ENCODE measurements at regions not wholly inside any gene's neighbourhood (a gene's known extent, or its start where the extent isn't known, plus 50 kb on each side); places are given as distances from the start of the nearest gene placed in this dataset.
"Not testable (repeated sequence)": the region's sequence is repeated elsewhere in the genome, so short reads cannot be mapped to it uniquely, and the experiment has no call there.

- H3K27me3 ChIP-seq (ENCODE audit: control insufficient read depth, extremely low read depth, insufficient read depth, low read length) = peaks cover 12% of the 10 kb centered on the region
- FAIRE-seq; H2AFZ ChIP-seq (ENCODE audit: control insufficient read depth, low read length); H3K9me3 ChIP-seq (ENCODE audit: control insufficient read depth, low read depth, low read length); H3K4me1 ChIP-seq (ENCODE audit: control insufficient read depth, extremely low read depth, insufficient read depth, low read length); DNase-seq (ENCODE audit: low read depth, low spot score); dilution Hi-C loops (cut with MboI; ENCODE audit: extremely low pct_ligation_motif_present, low sequenced_read_pairs); H3K4me3 ChIP-seq (ENCODE audit: control insufficient read depth in 2 of 3, extremely low read depth in 1 of 3, insufficient read depth in 2 of 3, low read depth in 1 of 3, low read length in 3 of 3); H3K9ac ChIP-seq (ENCODE audit: control insufficient read depth, extremely low read depth, insufficient read depth, low read length); H4K20me1 ChIP-seq (ENCODE audit: control insufficient read depth, extremely low read depth, insufficient read depth, low read length); H3K9me1 ChIP-seq (ENCODE audit: control insufficient read depth, extremely low read depth, insufficient read depth, low read length); H3K79me2 ChIP-seq (ENCODE audit: control insufficient read depth, insufficient read depth, low read length); H3K27ac ChIP-seq (ENCODE audit: control insufficient read depth, insufficient read depth, low read length); H3K4me2 ChIP-seq (ENCODE audit: control insufficient read depth, extremely low read depth, insufficient read depth, low read depth, low read length); H3K36me3 ChIP-seq (ENCODE audit: control insufficient read depth in 2 of 2, extremely low read depth in 1 of 2, insufficient read depth in 2 of 2, low read length in 2 of 2): not testable (repeated sequence)
Observed at GRCh38 chr7:65505320-65505633, 131.6 kb downstream of the ZNF92 start.

GRCh38 chr7:65508581-65509367 lies 135.1 kb downstream of the ZNF92 start:
- H3K36me3 ChIP-seq (ENCODE audit: control insufficient read depth in 2 of 2, extremely low read depth in 1 of 2, insufficient read depth in 2 of 2, low read length in 2 of 2); FAIRE-seq; H3K9ac ChIP-seq (ENCODE audit: control insufficient read depth, extremely low read depth, insufficient read depth, low read length); H3K4me1 ChIP-seq (ENCODE audit: control insufficient read depth, extremely low read depth, insufficient read depth, low read length); dilution Hi-C loops (cut with MboI; ENCODE audit: extremely low pct_ligation_motif_present, low sequenced_read_pairs); H4K20me1 ChIP-seq (ENCODE audit: control insufficient read depth, extremely low read depth, insufficient read depth, low read length); H3K9me3 ChIP-seq (ENCODE audit: control insufficient read depth, low read depth, low read length); H3K9me1 ChIP-seq (ENCODE audit: control insufficient read depth, extremely low read depth, insufficient read depth, low read length); H2AFZ ChIP-seq (ENCODE audit: control insufficient read depth, low read length); DNase-seq (ENCODE audit: low read depth, low spot score); H3K79me2 ChIP-seq (ENCODE audit: control insufficient read depth, insufficient read depth, low read length); H3K27ac ChIP-seq (ENCODE audit: control insufficient read depth, insufficient read depth, low read length): not testable (repeated sequence)
- Histone ChIP-seq H3K4me3 (ENCODE audit: control insufficient read depth in 2 of 3, extremely low read depth in 1 of 3, insufficient read depth in 2 of 3, low read depth in 1 of 3, low read length in 3 of 3) (peak overlapping the region in 2 of 3 experiments; percentile 18 to 29), H3K4me2 (ENCODE audit: control insufficient read depth, extremely low read depth, insufficient read depth, low read depth, low read length) (peak overlapping the region; percentile 56), H3K27me3 (ENCODE audit: control insufficient read depth, extremely low read depth, insufficient read depth, low read length) (peaks cover 16% of the 10 kb centered on the region)

GRCh38 chr7:65509368-65510186 lies 135.9 kb downstream of the ZNF92 start:
- H3K36me3 ChIP-seq (ENCODE audit: control insufficient read depth in 2 of 2, extremely low read depth in 1 of 2, insufficient read depth in 2 of 2, low read length in 2 of 2) = no peaks in the 10 kb centered on the region
- H3K9ac ChIP-seq (ENCODE audit: control insufficient read depth, extremely low read depth, insufficient read depth, low read length) = no peak overlapping the region
- peak overlapping the region; percentile 56 for H3K4me2 ChIP-seq (ENCODE audit: control insufficient read depth, extremely low read depth, insufficient read depth, low read depth, low read length)
- H3K79me2 ChIP-seq (ENCODE audit: control insufficient read depth, insufficient read depth, low read length) = no peaks in the 10 kb centered on the region
- DNase-seq (ENCODE audit: low read depth, low spot score) (no peak), FAIRE-seq (no peak)
- no peak overlapping the region for H3K27ac ChIP-seq (ENCODE audit: control insufficient read depth, insufficient read depth, low read length)
- dilution Hi-C loops (cut with MboI; ENCODE audit: extremely low pct_ligation_motif_present, low sequenced_read_pairs) = no loop called here
- H3K4me3 ChIP-seq (ENCODE audit: control insufficient read depth in 2 of 3, extremely low read depth in 1 of 3, insufficient read depth in 2 of 3, low read depth in 1 of 3, low read length in 3 of 3) = peak overlapping the region in 2 of 3 experiments; percentile 18 to 29
- no peaks in the 10 kb centered on the region for H3K9me1 ChIP-seq (ENCODE audit: control insufficient read depth, extremely low read depth, insufficient read depth, low read length)
- H3K9me3 ChIP-seq (ENCODE audit: control insufficient read depth, low read depth, low read length) = no peaks in the 10 kb centered on the region
- H3K4me1 ChIP-seq (ENCODE audit: control insufficient read depth, extremely low read depth, insufficient read depth, low read length) = peaks cover 5% of the 10 kb centered on the region
- peaks cover 16% of the 10 kb centered on the region for H3K27me3 ChIP-seq (ENCODE audit: control insufficient read depth, extremely low read depth, insufficient read depth, low read length)
- no peak overlapping the region for H2AFZ ChIP-seq (ENCODE audit: control insufficient read depth, low read length)
- H4K20me1 ChIP-seq (ENCODE audit: control insufficient read depth, extremely low read depth, insufficient read depth, low read length) = no peaks in the 10 kb centered on the region
- TF ChIP-seq EZH2 (IDR thresholded peaks at IDR 0.05; ENCODE audit: low read length) = peak; percentile 97
- TF ChIP-seq CTCF (optimal IDR thresholded peaks at IDR 0.05 in 1 of 3, IDR thresholded peaks at IDR 0.05 in 1 of 3, conservative IDR thresholded peaks at IDR 0.05 in 1 of 3; ENCODE audit: extremely low read depth in 1 of 3, insufficient read depth in 2 of 3, low read length in 3 of 3) = no peak

Measured in keratinocyte (primary cell).